ENCODE measurements at regions not wholly inside any gene's neighbourhood (a gene's known extent, or its start where the extent isn't known, plus 50 kb on each side); places are given as distances from the start of the nearest gene placed in this dataset.

GRCh38 chr2:82731824-82732223, 1727.3 kb downstream of the SUCLG1 start:
- no peak for TF ChIP-seq POLR2A (IDR thresholded peaks at IDR 0.05)
- TF ChIP-seq, protein P1, sequence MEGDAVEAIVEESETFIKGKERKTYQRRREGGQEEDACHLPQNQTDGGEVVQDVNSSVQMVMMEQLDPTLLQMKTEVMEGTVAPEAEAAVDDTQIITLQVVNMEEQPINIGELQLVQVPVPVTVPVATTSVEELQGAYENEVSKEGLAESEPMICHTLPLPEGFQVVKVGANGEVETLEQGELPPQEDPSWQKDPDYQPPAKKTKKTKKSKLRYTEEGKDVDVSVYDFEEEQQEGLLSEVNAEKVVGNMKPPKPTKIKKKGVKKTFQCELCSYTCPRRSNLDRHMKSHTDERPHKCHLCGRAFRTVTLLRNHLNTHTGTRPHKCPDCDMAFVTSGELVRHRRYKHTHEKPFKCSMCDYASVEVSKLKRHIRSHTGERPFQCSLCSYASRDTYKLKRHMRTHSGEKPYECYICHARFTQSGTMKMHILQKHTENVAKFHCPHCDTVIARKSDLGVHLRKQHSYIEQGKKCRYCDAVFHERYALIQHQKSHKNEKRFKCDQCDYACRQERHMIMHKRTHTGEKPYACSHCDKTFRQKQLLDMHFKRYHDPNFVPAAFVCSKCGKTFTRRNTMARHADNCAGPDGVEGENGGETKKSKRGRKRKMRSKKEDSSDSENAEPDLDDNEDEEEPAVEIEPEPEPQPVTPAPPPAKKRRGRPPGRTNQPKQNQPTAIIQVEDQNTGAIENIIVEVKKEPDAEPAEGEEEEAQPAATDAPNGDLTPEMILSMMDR (IDR thresholded peaks at IDR 0.05) = no peak

All from testis (tissue), 2 donors.